ENCODE measurements at regions not wholly inside any gene's neighbourhood (a gene's known extent, or its start where the extent isn't known, plus 50 kb on each side); places are given as distances from the start of the nearest gene placed in this dataset.

DNA sequence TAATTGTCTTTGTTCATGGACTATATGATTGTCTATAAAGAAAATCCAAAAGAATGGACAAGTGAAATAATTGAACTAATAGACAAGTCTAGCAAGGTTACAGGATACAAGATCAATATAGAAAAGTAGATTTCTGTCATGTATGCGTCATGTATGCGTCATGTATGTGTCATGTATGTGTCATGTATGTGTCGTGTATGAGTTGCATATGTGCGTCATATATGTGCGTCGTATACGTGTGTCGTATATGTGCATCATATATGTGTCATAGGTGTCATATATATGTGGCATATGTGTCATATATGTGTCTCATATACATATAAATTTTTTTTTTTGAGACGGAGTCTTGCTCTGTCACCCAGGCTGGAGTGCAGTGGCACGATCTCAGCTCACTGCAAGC lies 516.8 kb downstream of the NOVA1 start:
- no TSS peak for BruUV-seq (replicated peaks)
- H3K4me2 ChIP-seq (ENCODE audit: insufficient read depth, low read length), result no peak overlapping the region
- POLR2A ChIA-PET, result no interaction called here
- H3K27ac ChIP-seq (ENCODE audit: extremely low read depth, low read depth, low read length), result no peak overlapping the region
- no peak overlapping the region for H3K9ac ChIP-seq (ENCODE audit: insufficient read depth in 1 of 2, low read depth in 2 of 2, low read length in 2 of 2)
- H3K9me3 ChIP-seq (replicated peaks; ENCODE audit: control insufficient read depth, insufficient read depth, low read depth, low read length), result no peaks in the 10 kb centered on the region
- FAIRE-seq, result no peak
- H3K36me3 ChIP-seq (ENCODE audit: control insufficient read depth, insufficient read depth, low read length), result no peaks in the 10 kb centered on the region
- intact Hi-C loops (cut with micrococcal nuclease) (no loop called here), in situ Hi-C loops (cut with MboI) (no loop called here)
- H4K20me1 ChIP-seq (replicated peaks; ENCODE audit: control insufficient read depth, insufficient read depth, low read length), result no peaks in the 10 kb centered on the region
- H3K9me1 ChIP-seq (ENCODE audit: control insufficient read depth, insufficient read depth, low read length), result no peaks in the 10 kb centered on the region
- TF ChIP-seq KAT2B (IDR thresholded peaks at IDR 0.05; ENCODE audit: low read depth, low read length), result no peak
- no peak for TF ChIP-seq NFE2 (IDR thresholded peaks at IDR 0.05; ENCODE audit: low read depth)
- TF ChIP-seq, protein P1, sequence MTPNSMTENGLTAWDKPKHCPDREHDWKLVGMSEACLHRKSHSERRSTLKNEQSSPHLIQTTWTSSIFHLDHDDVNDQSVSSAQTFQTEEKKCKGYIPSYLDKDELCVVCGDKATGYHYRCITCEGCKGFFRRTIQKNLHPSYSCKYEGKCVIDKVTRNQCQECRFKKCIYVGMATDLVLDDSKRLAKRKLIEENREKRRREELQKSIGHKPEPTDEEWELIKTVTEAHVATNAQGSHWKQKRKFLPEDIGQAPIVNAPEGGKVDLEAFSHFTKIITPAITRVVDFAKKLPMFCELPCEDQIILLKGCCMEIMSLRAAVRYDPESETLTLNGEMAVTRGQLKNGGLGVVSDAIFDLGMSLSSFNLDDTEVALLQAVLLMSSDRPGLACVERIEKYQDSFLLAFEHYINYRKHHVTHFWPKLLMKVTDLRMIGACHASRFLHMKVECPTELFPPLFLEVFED (CRISPR knock-in tag; conservative IDR thresholded peaks at IDR 0.05), result no peak
- H3K79me2 ChIP-seq (ENCODE audit: control insufficient read depth, insufficient read depth, low read length), result no peaks in the 10 kb centered on the region
- no peaks in the 10 kb centered on the region for H3K4me1 ChIP-seq (replicated peaks in 1 of 2; ENCODE audit: control insufficient read depth in 2 of 2, insufficient read depth in 2 of 2, low read length in 2 of 2)
- H3K27me3 ChIP-seq (ENCODE audit: control insufficient read depth in 2 of 2, insufficient read depth in 2 of 2, low read length in 2 of 2), result no peaks in the 10 kb centered on the region
- no peak for DNase-seq (ENCODE audit: extremely low read depth in 1 of 4, low spot score in 3 of 4)
- no peak overlapping the region for H2AFZ ChIP-seq (ENCODE audit: low read depth, low read length)
- H3K4me3 ChIP-seq, result no peak overlapping the region
- 12% methylated on average over 9 of the region's 10 CpGs for WGBS (ENCODE audit: insufficient coverage, low coverage, missing lambda C conversion rate)
- no peak for ATAC-seq
- CTCF ChIA-PET (ENCODE audit: low intra/inter-chr PET ratio), result no interaction called here

DNA sequence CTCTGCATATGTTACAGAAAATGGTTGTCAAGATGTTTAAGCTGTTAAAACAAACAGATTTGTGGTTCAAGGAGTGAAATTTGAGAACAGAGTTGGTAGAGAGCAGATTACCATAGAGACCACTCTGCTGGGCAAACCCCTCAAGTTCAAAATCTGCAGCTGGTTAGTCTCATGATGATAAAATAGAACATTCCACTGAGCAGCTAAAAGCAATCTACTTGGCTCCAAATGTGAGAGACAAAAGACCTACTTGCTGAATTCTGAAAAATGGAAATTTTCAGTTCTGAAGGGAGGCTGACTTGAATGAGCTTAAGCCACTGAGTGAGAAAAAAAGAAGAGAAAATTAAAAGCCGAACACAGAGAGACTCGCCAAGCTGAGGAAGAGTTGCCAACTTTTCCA lies 519.3 kb downstream of the NOVA1 start:
- no peak overlapping the region for H3K4me2 ChIP-seq (ENCODE audit: insufficient read depth, low read length)
- no peaks in the 10 kb centered on the region for H3K79me2 ChIP-seq (ENCODE audit: control insufficient read depth, insufficient read depth, low read length)
- no peaks in the 10 kb centered on the region for H4K20me1 ChIP-seq (replicated peaks; ENCODE audit: control insufficient read depth, insufficient read depth, low read length)
- ATAC-seq (no peak), FAIRE-seq (no peak), DNase-seq (ENCODE audit: extremely low read depth in 1 of 4, low spot score in 3 of 4) (no peak)
- no peaks in the 10 kb centered on the region for H3K9me1 ChIP-seq (ENCODE audit: control insufficient read depth, insufficient read depth, low read length)
- 0% methylated on average over 2 of the region's 2 CpGs for WGBS (ENCODE audit: insufficient coverage, low coverage, missing lambda C conversion rate)
- POLR2A ChIA-PET, result no interaction called here
- H2AFZ ChIP-seq (ENCODE audit: low read depth, low read length), result no peak overlapping the region
- in situ Hi-C loops (cut with MboI), result no loop called here
- H3K4me1 ChIP-seq (replicated peaks in 1 of 2; ENCODE audit: control insufficient read depth in 2 of 2, insufficient read depth in 2 of 2, low read length in 2 of 2), result no peaks in the 10 kb centered on the region
- no peaks in the 10 kb centered on the region for H3K9me3 ChIP-seq (replicated peaks; ENCODE audit: control insufficient read depth, insufficient read depth, low read depth, low read length)
- no peaks in the 10 kb centered on the region for H3K27me3 ChIP-seq (ENCODE audit: control insufficient read depth in 2 of 2, insufficient read depth in 2 of 2, low read length in 2 of 2)
- no peaks in the 10 kb centered on the region for H3K36me3 ChIP-seq (ENCODE audit: control insufficient read depth, insufficient read depth, low read length)
- no TSS peak for BruUV-seq (replicated peaks)
- H3K27ac ChIP-seq (ENCODE audit: extremely low read depth, low read depth, low read length), result no peak overlapping the region
- H3K9ac ChIP-seq (ENCODE audit: insufficient read depth in 1 of 2, low read depth in 2 of 2, low read length in 2 of 2), result no peak overlapping the region
- intact Hi-C loops (cut with micrococcal nuclease), result no loop called here
- no peak overlapping the region for H3K4me3 ChIP-seq
- CTCF ChIA-PET (ENCODE audit: low intra/inter-chr PET ratio), result no interaction called here
- TF ChIP-seq ZNF311 (CRISPR knock-in tag; IDR thresholded peaks at IDR 0.05), result no peak
- TF ChIP-seq SRF (CRISPR knock-in tag; IDR thresholded peaks at IDR 0.05), result no peak
- no peak for TF ChIP-seq ZBTB7A (IDR thresholded peaks at IDR 0.05; ENCODE audit: borderline replicate concordance, control insufficient read depth, low read depth, low read length)
- TF ChIP-seq KDM1A (IDR thresholded peaks at IDR 0.05), result no peak
- TF ChIP-seq FOXP1 (CRISPR knock-in tag; IDR thresholded peaks at IDR 0.05), result no peak
- TF ChIP-seq SMAD1 (IDR thresholded peaks at IDR 0.05; ENCODE audit: low read depth, low read length, partially characterized antibody), result no peak
- TF ChIP-seq ZSCAN32 (CRISPR knock-in tag; IDR thresholded peaks at IDR 0.05), result no peak
- no peak for TF ChIP-seq RFX7 (CRISPR knock-in tag; IDR thresholded peaks at IDR 0.05)
- no peak for TF ChIP-seq ZNF282 (CRISPR knock-in tag; IDR thresholded peaks at IDR 0.05)
- TF ChIP-seq ZNF239 (CRISPR knock-in tag; IDR thresholded peaks at IDR 0.05), result no peak
- TF ChIP-seq, protein P2, sequence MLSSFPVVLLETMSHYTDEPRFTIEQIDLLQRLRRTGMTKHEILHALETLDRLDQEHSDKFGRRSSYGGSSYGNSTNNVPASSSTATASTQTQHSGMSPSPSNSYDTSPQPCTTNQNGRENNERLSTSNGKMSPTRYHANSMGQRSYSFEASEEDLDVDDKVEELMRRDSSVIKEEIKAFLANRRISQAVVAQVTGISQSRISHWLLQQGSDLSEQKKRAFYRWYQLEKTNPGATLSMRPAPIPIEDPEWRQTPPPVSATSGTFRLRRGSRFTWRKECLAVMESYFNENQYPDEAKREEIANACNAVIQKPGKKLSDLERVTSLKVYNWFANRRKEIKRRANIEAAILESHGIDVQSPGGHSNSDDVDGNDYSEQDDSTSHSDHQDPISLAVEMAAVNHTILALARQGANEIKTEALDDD (IDR thresholded peaks at IDR 0.05), result no peak
- no peak for TF ChIP-seq ZNF551 (CRISPR knock-in tag; IDR thresholded peaks at IDR 0.05)
- no peak for TF ChIP-seq MAZ (CRISPR knock-in tag; conservative IDR thresholded peaks at IDR 0.05 in 1 of 2, IDR thresholded peaks at IDR 0.05 in 1 of 2)

All from K562 (cell line).